ENCODE measurements at regions not wholly inside any gene's neighbourhood (a gene's known extent, or its start where the extent isn't known, plus 50 kb on each side); places are given as distances from the start of the nearest gene placed in this dataset.
"Not testable (repeated sequence)": the region's sequence is repeated elsewhere in the genome, so short reads cannot be mapped to it uniquely, and the experiment has no call there.

GRCh38 chr9:67208831-67209437 is 216.6 kb upstream of the SPATA31A3 start:
- not testable (repeated sequence) for TF ChIP-seq POLR2A, CTCF, EP300 (IDR thresholded peaks at IDR 0.05)
